ENCODE measurements at regions not wholly inside any gene's neighbourhood (a gene's known extent, or its start where the extent isn't known, plus 50 kb on each side); places are given as distances from the start of the nearest gene placed in this dataset.

GRCh38 chr16:64144617-64145016 lies 977.2 kb downstream of the CDH11 start:
- in situ Hi-C loops (cut with HindIII; ENCODE audit: low sequenced_read_pairs) = no loop called here
- TF ChIP-seq, protein P1, sequence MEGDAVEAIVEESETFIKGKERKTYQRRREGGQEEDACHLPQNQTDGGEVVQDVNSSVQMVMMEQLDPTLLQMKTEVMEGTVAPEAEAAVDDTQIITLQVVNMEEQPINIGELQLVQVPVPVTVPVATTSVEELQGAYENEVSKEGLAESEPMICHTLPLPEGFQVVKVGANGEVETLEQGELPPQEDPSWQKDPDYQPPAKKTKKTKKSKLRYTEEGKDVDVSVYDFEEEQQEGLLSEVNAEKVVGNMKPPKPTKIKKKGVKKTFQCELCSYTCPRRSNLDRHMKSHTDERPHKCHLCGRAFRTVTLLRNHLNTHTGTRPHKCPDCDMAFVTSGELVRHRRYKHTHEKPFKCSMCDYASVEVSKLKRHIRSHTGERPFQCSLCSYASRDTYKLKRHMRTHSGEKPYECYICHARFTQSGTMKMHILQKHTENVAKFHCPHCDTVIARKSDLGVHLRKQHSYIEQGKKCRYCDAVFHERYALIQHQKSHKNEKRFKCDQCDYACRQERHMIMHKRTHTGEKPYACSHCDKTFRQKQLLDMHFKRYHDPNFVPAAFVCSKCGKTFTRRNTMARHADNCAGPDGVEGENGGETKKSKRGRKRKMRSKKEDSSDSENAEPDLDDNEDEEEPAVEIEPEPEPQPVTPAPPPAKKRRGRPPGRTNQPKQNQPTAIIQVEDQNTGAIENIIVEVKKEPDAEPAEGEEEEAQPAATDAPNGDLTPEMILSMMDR (IDR thresholded peaks at IDR 0.05; ENCODE audit: low read depth, low read length) = no peak
- no peak for DNase-seq (ENCODE audit: low read depth, low spot score)
- no peak overlapping the region for H3K4me3 ChIP-seq (ENCODE audit: low read depth, low read length)

DNA sequence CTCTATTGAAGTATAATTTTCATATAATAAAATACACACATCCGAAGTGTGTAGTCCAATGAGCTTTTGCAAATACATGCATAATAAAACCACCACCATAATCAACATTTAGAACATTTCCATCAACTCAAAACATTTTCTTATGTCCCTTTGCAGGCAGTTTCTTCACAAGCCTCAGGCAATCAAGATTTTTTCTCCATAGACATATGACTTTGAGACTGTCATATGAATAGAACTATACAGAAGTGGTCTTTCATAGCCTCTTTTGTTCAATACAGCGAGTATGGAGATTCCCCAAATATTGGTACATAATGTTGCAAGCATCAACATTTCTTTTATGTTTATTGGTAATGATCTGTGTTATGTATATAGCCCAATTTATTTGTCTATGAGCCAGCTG lies 983.2 kb downstream of the CDH11 start:
- in situ Hi-C loops (cut with HindIII; ENCODE audit: low sequenced_read_pairs) = no loop called here
- no peak for DNase-seq (ENCODE audit: low read depth, low spot score)
- H3K4me3 ChIP-seq (ENCODE audit: low read depth, low read length) = no peak overlapping the region
- TF ChIP-seq, protein P1 (IDR thresholded peaks at IDR 0.05; ENCODE audit: low read depth, low read length) = no peak

- no peak for DNase-seq (ENCODE audit: low read depth, low spot score)
These were observed 983.9 kb downstream of the CDH11 start for GRCh38 chr16:64138006-64138405.

DNA sequence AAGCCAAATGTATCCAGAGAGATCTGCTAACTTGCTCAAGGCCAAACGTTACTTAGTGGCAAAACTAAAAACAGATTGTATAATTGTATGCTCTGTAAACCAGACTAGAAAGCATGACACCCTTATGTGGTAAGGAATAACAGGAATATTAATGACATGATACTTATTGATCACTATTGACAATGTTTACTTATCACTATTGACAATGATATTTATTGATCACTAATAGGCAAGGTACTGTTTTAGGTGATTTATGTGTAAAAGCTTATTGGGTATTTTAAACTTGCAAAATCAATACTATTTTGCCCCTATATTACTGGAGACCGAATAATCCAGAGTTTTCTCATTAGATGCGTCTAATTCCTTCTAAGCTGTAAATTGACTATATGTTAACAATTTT lies 985.1 kb downstream of the CDH11 start:
- TF ChIP-seq, protein P1 (IDR thresholded peaks at IDR 0.05; ENCODE audit: low read depth, low read length) = no peak
- in situ Hi-C loops (cut with HindIII; ENCODE audit: low sequenced_read_pairs) = no loop called here

More at GRCh38 chr16:64138006-64138405, 983.9 kb downstream of the CDH11 start:
- no peak overlapping the region for H3K4me3 ChIP-seq (ENCODE audit: low read depth, low read length)
- in situ Hi-C loops (cut with HindIII; ENCODE audit: low sequenced_read_pairs) = no loop called here
- TF ChIP-seq, protein P1 (IDR thresholded peaks at IDR 0.05; ENCODE audit: low read depth, low read length) = no peak

GRCh38 chr16:64136314-64136713 lies 985.5 kb downstream of the CDH11 start:
- in situ Hi-C loops (cut with HindIII; ENCODE audit: low sequenced_read_pairs) = no loop called here
- no peak for DNase-seq (ENCODE audit: low read depth, low spot score)
- no peak overlapping the region for H3K4me3 ChIP-seq (ENCODE audit: low read depth, low read length)
- TF ChIP-seq, protein P1 (IDR thresholded peaks at IDR 0.05; ENCODE audit: low read depth, low read length) = no peak

More for the DNA sequence above, 985.1 kb downstream of the CDH11 start:
- no peak overlapping the region for H3K4me3 ChIP-seq (ENCODE audit: low read depth, low read length)
- no peak for DNase-seq (ENCODE audit: low read depth, low spot score)

GRCh38 chr16:64133366-64133765 lies 988.5 kb downstream of the CDH11 start:
- no peak for DNase-seq (ENCODE audit: low read depth, low spot score)
- TF ChIP-seq, protein P1 (IDR thresholded peaks at IDR 0.05; ENCODE audit: low read depth, low read length) = no peak
- in situ Hi-C loops (cut with HindIII; ENCODE audit: low sequenced_read_pairs) = no loop called here
- H3K4me3 ChIP-seq (ENCODE audit: low read depth, low read length) = no peak overlapping the region
